Cardiac muscle cell (in vitro differentiated cells and primary cell): ENCODE measurements at regions not wholly inside any gene's neighbourhood (a gene's known extent, or its start where the extent isn't known, plus 50 kb on each side); places are given as distances from the start of the nearest gene placed in this dataset.
"Not testable (repeated sequence)": the region's sequence is repeated elsewhere in the genome, so short reads cannot be mapped to it uniquely, and the experiment has no call there.

Experiments used
- DNase-seq, 2 donors: peaks; one replicate each; pipeline versions ENCODE4 v3.0.0 to v3.0.0-alpha.2; 2010 to 2017; ENCODE audit warnings: low read depth in 1 of 2, low spot score in 1 of 2
- H3K27ac ChIP-seq: fragments of 200-600 bp; sonication (generic); 2 replicates; pipeline ENCODE4 v1.5.1; 2016
- H3K27me3 ChIP-seq: fragments of 200-600 bp; sonication (generic); 2 replicates; pipeline ENCODE4 v1.6.0; 2016; ENCODE audit warnings: control low read depth
- H3K36me3 ChIP-seq: fragments of 200-600 bp; sonication (generic); 2 replicates; pipeline ENCODE4 v1.5.1; 2016; ENCODE audit warnings: control low read depth
- H3K4me1 ChIP-seq: fragments of 200-600 bp; sonication (generic); 2 replicates; pipeline ENCODE4 v1.8.1; 2017; ENCODE audit warnings: low read depth, mild to moderate bottlenecking, mixed run types
- H3K4me3 ChIP-seq: fragments of 200-600 bp; sonication (generic); 2 replicates; pipeline ENCODE4 v1.5.1; 2016; ENCODE audit warnings: mild to moderate bottlenecking
- H3K9me3 ChIP-seq: fragments of 200-600 bp; sonication (generic); 2 replicates; pipeline ENCODE4 v1.5.1; 2017; ENCODE audit warnings: low read depth, mild to moderate bottlenecking, control low read depth
- TF ChIP-seq, protein P1 (sequence below): IDR thresholded peaks from 2 replicates; pipeline ENCODE4 v1.5.1; 2012; ENCODE audit warnings: low read depth, mild to moderate bottlenecking, low read length

DNA sequence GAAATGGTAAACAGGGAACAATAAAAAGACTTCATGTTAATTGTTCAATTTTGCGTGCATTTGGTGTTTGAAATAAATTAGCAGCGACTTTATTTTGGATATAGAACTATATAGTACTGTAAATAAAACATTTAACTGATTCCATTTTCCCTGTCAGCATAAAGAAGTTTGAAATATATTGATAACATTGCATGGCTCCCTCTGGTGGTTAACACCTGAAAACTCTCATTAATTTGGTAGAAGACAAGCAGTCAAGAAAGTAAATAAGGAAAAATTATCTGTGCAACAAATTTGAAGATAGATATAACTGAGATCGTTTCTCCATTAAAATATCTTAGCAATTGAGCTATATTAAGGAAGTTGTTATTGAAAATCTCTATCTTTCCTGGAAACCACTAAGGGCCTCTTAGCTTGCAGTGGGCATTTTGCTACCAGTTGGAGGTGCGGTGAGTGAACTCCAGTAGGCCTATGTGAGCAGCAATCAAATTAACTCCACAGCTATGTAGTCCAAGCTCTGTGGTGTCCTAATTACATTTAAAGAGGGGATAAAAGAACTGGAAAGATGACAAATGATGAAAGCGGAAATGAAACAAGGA, 435.7 kb upstream of the FKBP1C start:
- Histone ChIP-seq H3K9me3 (no peaks in the 10 kb centered on the region), H3K27ac (no peak overlapping the region), H3K36me3 (no peaks in the 10 kb centered on the region), H3K4me3 (no peak overlapping the region), H3K27me3 (no peaks in the 10 kb centered on the region), H3K4me1 (no peaks in the 10 kb centered on the region)
- DNase-seq = peak in 1 of 2 donors; percentile 51
- TF ChIP-seq, protein P1, sequence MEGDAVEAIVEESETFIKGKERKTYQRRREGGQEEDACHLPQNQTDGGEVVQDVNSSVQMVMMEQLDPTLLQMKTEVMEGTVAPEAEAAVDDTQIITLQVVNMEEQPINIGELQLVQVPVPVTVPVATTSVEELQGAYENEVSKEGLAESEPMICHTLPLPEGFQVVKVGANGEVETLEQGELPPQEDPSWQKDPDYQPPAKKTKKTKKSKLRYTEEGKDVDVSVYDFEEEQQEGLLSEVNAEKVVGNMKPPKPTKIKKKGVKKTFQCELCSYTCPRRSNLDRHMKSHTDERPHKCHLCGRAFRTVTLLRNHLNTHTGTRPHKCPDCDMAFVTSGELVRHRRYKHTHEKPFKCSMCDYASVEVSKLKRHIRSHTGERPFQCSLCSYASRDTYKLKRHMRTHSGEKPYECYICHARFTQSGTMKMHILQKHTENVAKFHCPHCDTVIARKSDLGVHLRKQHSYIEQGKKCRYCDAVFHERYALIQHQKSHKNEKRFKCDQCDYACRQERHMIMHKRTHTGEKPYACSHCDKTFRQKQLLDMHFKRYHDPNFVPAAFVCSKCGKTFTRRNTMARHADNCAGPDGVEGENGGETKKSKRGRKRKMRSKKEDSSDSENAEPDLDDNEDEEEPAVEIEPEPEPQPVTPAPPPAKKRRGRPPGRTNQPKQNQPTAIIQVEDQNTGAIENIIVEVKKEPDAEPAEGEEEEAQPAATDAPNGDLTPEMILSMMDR = no peak

DNA sequence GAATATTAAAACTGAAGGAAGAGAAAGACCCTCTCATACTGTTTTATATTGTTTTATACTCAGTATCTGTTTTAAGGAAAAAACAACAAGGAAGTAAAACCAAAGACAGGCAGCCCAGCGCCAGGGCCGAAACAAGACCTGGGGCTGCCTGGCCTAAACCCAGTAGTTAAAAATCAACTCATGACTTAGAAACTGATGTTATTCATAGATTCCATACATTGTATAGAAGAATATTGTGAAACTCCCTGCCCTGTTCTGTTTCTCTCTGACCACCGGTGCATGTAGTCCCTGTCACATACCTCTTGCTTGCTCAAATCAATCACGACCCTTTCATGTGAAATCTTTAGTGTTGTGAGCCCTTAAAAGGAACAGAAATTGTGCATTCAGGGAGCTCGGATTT, 445.1 kb upstream of the FKBP1C start:
- not testable (repeated sequence) for H3K27ac ChIP-seq, H3K4me1 ChIP-seq, H3K36me3 ChIP-seq, H3K4me3 ChIP-seq, H3K27me3 ChIP-seq, DNase-seq, H3K9me3 ChIP-seq

DNA sequence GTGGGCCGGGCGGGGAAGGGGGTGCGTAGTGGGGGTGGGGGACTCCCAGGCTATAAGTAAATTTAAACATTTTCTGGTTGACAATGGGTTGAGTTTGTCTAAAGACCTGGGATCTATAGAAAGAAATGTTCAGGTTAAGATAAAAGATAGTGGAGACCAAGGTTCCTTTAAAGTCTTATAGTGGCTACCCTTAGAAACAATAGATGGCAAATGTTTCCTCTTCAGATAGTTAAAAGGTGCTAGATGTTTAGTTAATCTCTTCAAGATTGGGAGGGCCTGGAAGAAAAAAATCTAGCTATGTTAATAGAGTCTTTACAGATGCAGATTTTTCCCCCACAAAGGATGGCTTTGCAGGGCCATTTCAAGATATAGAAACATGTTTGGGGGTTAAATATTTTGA, 446.4 kb upstream of the FKBP1C start:
- Histone ChIP-seq H3K27ac (no peak overlapping the region), H3K9me3 (no peaks in the 10 kb centered on the region), H3K36me3 (no peaks in the 10 kb centered on the region), H3K4me3 (no peak overlapping the region), H3K4me1 (no peaks in the 10 kb centered on the region), H3K27me3 (no peaks in the 10 kb centered on the region)
- no peak for DNase-seq
- TF ChIP-seq, protein P1 = no peak

DNA sequence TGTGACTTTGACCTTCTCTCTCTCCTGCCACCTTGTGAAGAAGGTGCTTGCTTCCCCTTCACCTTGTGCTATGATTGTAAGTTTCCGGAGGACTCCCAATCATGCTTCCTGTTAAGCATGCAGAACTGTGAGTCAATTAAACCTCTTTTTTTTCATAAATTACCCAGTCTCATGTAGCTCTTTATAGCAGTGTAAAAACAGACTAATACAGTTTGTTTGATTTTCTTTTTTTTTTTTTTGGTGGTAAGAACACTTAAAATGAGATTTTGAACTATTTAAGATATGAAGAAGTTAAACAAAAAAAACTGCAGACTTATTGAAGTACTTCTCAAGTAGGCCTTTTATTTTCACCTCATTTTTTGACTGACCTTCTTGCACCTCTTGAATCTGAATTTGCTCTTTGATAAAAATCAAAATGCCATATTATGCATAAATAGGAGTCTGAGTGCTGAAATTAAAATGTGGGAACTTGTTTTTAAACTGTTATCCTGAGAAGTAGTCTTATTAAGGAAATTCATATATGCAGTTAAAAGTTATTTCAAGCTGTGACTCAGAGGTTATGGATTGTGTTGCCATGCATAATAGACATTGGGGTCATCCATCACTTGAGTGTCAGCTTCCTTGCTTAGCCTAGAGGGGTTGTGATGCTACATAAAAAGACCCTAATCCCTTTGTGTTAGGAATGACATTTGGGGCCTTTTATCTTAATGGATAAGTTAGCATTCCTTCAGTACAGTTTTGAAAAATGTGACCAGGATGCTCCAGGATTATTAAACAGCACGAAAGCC, 447.9 kb upstream of the FKBP1C start:
- Histone ChIP-seq H3K27me3 (no peaks in the 10 kb centered on the region), H3K36me3 (no peaks in the 10 kb centered on the region), H3K4me3 (no peak overlapping the region), H3K27ac (no peak overlapping the region), H3K4me1 (no peaks in the 10 kb centered on the region), H3K9me3 (no peaks in the 10 kb centered on the region)
- DNase-seq = no peak
- TF ChIP-seq, protein P1 = no peak

DNA sequence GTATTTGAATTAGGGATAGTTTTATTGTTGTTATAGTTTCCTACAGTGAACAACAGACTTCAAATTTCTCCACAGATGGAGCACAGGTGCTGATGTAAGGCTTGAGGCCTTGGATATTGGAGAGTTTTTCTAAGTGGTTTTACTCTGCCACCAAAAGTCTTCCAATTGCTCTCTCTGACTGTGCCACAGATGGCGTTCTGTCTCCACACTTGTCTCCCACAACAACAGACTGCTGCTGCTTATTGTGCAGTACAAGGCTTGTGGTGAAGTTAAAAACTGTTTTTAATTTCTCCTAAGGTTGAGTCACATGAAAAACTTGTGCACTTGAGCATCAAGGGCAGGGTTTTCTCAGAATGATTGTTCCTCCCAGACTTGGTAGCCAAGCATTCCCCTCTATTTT, 460.9 kb upstream of the KHDRBS2 start:
- Histone ChIP-seq H3K36me3 (no peaks in the 10 kb centered on the region), H3K4me3 (no peak overlapping the region), H3K27ac (no peak overlapping the region), H3K27me3 (no peaks in the 10 kb centered on the region), H3K9me3 (no peaks in the 10 kb centered on the region), H3K4me1 (no peaks in the 10 kb centered on the region)
- DNase-seq = no peak
- TF ChIP-seq, protein P1 = no peak

DNA sequence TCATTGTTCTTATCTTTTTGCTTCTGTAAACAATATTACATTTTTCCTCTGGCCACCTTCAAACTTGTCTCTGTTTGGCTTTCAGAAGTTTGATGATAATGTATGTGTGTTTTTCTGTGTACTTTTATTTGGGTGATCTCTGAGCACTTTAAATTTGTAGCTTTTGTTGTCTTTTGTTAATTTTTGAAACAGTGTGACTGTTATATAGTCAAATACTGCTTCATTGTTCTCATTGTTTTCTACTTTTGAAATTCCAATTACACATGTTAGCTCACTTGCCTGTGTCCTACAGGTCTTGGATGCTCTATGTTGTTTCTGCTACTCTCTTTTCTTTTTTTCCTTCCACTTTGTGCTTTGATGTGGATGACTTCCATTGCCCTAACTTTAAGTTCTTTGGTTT, 460.1 kb upstream of the KHDRBS2 start:
- TF ChIP-seq, protein P1 = no peak
- Histone ChIP-seq H3K4me1 (no peaks in the 10 kb centered on the region), H3K27me3 (no peaks in the 10 kb centered on the region), H3K9me3 (no peaks in the 10 kb centered on the region), H3K36me3 (no peaks in the 10 kb centered on the region), H3K4me3 (no peak overlapping the region), H3K27ac (no peak overlapping the region)
- no peak for DNase-seq
